OCI-LY7 (cell line): ENCODE measurements at regions not wholly inside any gene's neighbourhood (a gene's known extent, or its start where the extent isn't known, plus 50 kb on each side); places are given as distances from the start of the nearest gene placed in this dataset.

Source experiments
- BruUV-seq: library from RNA; stranded (reverse); fragments of 400-500 nt; replicated peaks from 2 replicates; lab custom pipeline; 2021; lab: Mats Ljungman, UMichigan
- CTCF ChIA-PET: fragments of 300-600 bp; sonication (Branson Sonifier 250); formaldehyde crosslinking; loops from one replicate; lab custom pipeline; 2022; ENCODE audit warnings: antibody characterized with exemption; ENCODE audit not compliant: unreplicated experiment; lab: Charles Lee
- POLR2A ChIA-PET: fragments of 300-600 bp; sonication (Branson Sonifier 250); formaldehyde crosslinking; loops from one replicate; lab custom pipeline; 2022; ENCODE audit warnings: antibody characterized with exemption; lab: Charles Lee
- DNase-seq: peaks from one replicate; pipeline ENCODE4 v3.0.0-alpha.2; 2015; ENCODE audit warnings: low spot score
- H2AFZ ChIP-seq: fragments of 200-600 bp; sonication (generic), shearing (Covaris generic); 2 replicates; pipeline ENCODE4 v1.6.1; 2014; ENCODE audit warnings: mild to moderate bottlenecking, antibody characterized with exemption, low read length, moderate library complexity
- H3K27ac ChIP-seq: fragments of 200-600 bp; sonication (generic); 2 replicates; pipeline ENCODE4 v1.5.1; 2014; ENCODE audit warnings: mixed run types, low read depth, mild to moderate bottlenecking, moderate library complexity, low read length, inconsistent platforms; ENCODE audit not compliant: poor library complexity, severe bottlenecking
- H3K36me3 ChIP-seq: fragments of 200-600 bp; sonication (generic); 2 replicates; pipeline ENCODE4 v1.6.1; 2014; ENCODE audit warnings: mild to moderate bottlenecking, antibody characterized with exemption, low read length, moderate library complexity, mixed read lengths; ENCODE audit not compliant: insufficient read depth
- H3K4me1 ChIP-seq: fragments of 200-600 bp; sonication (generic); 2 replicates; pipeline ENCODE4 v1.5.1; 2014; ENCODE audit warnings: mild to moderate bottlenecking, low read length; ENCODE audit not compliant: insufficient read depth, poor library complexity, severe bottlenecking
- H3K4me2 ChIP-seq: fragments of 200-600 bp; sonication (generic); 2 replicates; pipeline ENCODE4 v1.6.1; 2014; ENCODE audit warnings: mild to moderate bottlenecking, low read length
- H3K4me3 ChIP-seq: fragments of 200-600 bp; sonication (generic); 2 replicates; pipeline ENCODE4 v1.5.1; 2014; ENCODE audit warnings: mild to moderate bottlenecking, low read depth, low read length; ENCODE audit not compliant: poor library complexity, severe bottlenecking
- H3K79me2 ChIP-seq: fragments of 200-600 bp; sonication (generic); 2 replicates; pipeline ENCODE4 v1.6.1; 2016; ENCODE audit warnings: low read depth, mild to moderate bottlenecking, low read length, moderate library complexity, mixed read lengths; ENCODE audit not compliant: insufficient read depth
- H3K9me2 ChIP-seq: fragments of 200-600 bp; sonication (generic); 2 replicates; pipeline ENCODE4 v1.6.1; 2016; ENCODE audit warnings: mild to moderate bottlenecking, low read length, mixed read lengths; ENCODE audit not compliant: insufficient read depth
- H3K9me3 ChIP-seq: fragments of 200-600 bp; sonication (generic); 2 replicates; pipeline ENCODE4 v1.6.1; 2014; ENCODE audit warnings: mild to moderate bottlenecking, mixed run types, low read length, mixed read lengths
- H4K20me1 ChIP-seq: fragments of 200-600 bp; sonication (generic); 2 replicates; pipeline ENCODE4 v1.6.1; 2014; ENCODE audit warnings: mild to moderate bottlenecking, antibody characterized with exemption, low read length, moderate library complexity, mixed read lengths; ENCODE audit not compliant: insufficient read depth
- CTCF ChIP-seq: fragments of 200-600 bp; sonication (generic); conservative IDR thresholded peaks from 2 replicates; pipeline ENCODE4 v1.5.1; 2014; ENCODE audit warnings: mild to moderate bottlenecking, antibody characterized with exemption, low read length, moderate library complexity, mixed read lengths
- EZH2phosphoT487 ChIP-seq: fragments of 200-600 bp; sonication (generic); IDR thresholded peaks from 2 replicates; pipeline ENCODE4 v1.6.1; 2018; ENCODE audit warnings: low read depth, borderline replicate concordance, mild to moderate bottlenecking, mixed run types, antibody characterized with exemption, low read length, moderate library complexity, mixed read lengths
- intact Hi-C: fragments of 100-400 bp; cut with micrococcal nuclease; formaldehyde crosslinking; loops from one replicate; pipeline ENCODE4 v1.10.0; 2022; ENCODE audit not compliant: unreplicated experiment

DNA sequence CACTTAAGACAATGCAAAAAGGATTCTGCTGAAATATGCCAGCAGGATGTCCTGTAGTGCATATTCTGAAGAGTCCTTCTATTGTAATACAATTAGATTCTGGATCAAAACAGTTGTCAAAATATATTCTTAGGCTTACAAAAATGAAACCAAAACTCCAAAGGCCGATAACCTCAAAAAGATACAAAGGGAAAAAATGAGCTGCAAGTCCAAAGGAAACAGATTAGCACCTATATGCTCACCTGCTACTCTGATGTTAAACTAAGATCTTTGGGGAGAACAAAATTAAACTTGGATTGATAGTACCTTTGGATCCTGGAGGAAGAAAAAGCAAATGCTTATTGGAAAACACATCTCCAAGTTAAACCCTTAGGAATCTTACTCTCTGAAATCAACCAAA, 397.1 kb downstream of the SPATA31D1 start:
- no peak for TF ChIP-seq CTCF
- TF ChIP-seq EZH2phosphoT487: no peak
- no TSS peak for BruUV-seq
- intact Hi-C loops: no loop called here
- POLR2A ChIA-PET: no interaction called here
- Histone ChIP-seq H2AFZ (no peak overlapping the region), H3K27ac (no peak overlapping the region), H3K9me3 (no peaks in the 10 kb centered on the region), H3K4me1 (no peaks in the 10 kb centered on the region), H4K20me1 (no peaks in the 10 kb centered on the region), H3K4me3 (no peak overlapping the region), H3K9me2 (no peaks in the 10 kb centered on the region), H3K4me2 (no peak overlapping the region), H3K36me3 (no peaks in the 10 kb centered on the region), H3K79me2 (no peaks in the 10 kb centered on the region)
- DNase-seq: no peak
- CTCF ChIA-PET: no interaction called here

GRCh38 chr9:82397534-82397933, 409.0 kb downstream of the SPATA31D1 start:
- H3K36me3 ChIP-seq: no peaks in the 10 kb centered on the region
- TF ChIP-seq EZH2phosphoT487: no peak
- TF ChIP-seq CTCF: no peak
- no peaks in the 10 kb centered on the region for H3K9me2 ChIP-seq
- no peak overlapping the region for H2AFZ ChIP-seq
- no peaks in the 10 kb centered on the region for H3K79me2 ChIP-seq
- H3K9me3 ChIP-seq: no peaks in the 10 kb centered on the region
- no peaks in the 10 kb centered on the region for H4K20me1 ChIP-seq
- H3K4me3 ChIP-seq: no peak overlapping the region
- H3K4me1 ChIP-seq: no peaks in the 10 kb centered on the region
- BruUV-seq: no TSS peak
- intact Hi-C loops: no loop called here
- ChIA-PET CTCF (no interaction called here), POLR2A (no interaction called here)
- no peak overlapping the region for H3K4me2 ChIP-seq
- H3K27ac ChIP-seq: no peak overlapping the region
- DNase-seq: no peak

DNA sequence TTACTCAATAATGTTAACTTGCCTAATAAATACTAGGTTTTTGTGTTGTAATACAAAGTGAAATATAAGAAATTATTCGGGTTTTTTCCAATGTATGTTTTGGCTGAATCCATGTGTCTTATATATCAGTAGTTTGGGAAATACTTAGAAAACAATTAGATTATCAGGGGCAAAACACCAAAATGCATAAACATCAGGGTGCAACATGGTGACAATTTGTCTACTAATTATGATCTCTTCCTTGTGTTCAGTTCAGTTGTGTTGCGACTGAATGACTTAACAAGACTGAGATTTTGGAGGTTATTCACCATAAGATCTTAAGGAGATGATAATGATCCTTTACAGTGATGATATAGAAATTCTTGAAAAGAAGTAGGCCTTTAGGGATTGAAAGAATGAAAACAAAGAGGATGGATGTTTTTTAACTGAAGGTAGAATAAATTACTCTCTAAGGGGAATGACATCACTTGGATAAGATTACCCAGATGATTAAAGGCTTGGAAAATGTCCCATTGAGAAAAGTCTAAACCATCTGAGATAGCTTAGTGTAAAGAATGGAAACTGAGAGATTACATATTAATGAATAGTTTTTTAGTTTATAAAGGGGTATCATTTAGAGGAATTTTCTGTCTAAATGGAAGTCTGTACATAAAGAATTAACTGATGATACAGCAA, 415.8 kb downstream of the SPATA31D1 start:
- intact Hi-C loops: no loop called here
- no TSS peak for BruUV-seq
- H3K4me1 ChIP-seq: no peaks in the 10 kb centered on the region
- H3K9me2 ChIP-seq: no peaks in the 10 kb centered on the region
- H3K36me3 ChIP-seq: no peaks in the 10 kb centered on the region
- no peaks in the 10 kb centered on the region for H3K79me2 ChIP-seq
- no peak for TF ChIP-seq CTCF
- TF ChIP-seq EZH2phosphoT487: no peak
- ChIA-PET POLR2A (interaction anchor here (0.5 to 0.6 kb wide), 2 partner anchors 11 to 1782 kb away, joined by 4 to 5 read pairs; no protein-coding TSS in a partner anchor), CTCF (no interaction called here)
- H3K4me2 ChIP-seq: no peak overlapping the region
- no peak overlapping the region for H2AFZ ChIP-seq
- H3K9me3 ChIP-seq: no peaks in the 10 kb centered on the region
- H3K4me3 ChIP-seq: no peak overlapping the region
- no peaks in the 10 kb centered on the region for H4K20me1 ChIP-seq
- no peak overlapping the region for H3K27ac ChIP-seq
- DNase-seq: no peak
